ENCODE measurements at regions not wholly inside any gene's neighbourhood (a gene's known extent, or its start where the extent isn't known, plus 50 kb on each side); places are given as distances from the start of the nearest gene placed in this dataset.
A peak's percentile ranks its signal among the peaks of the same experiment; 100 is the strongest.

GRCh38 chr9:117992006-117992405, 287.8 kb downstream of the TLR4 start:
- in situ Hi-C loops (cut with HindIII; ENCODE audit: low pct_unique_long_range_greater_than_20kb, low sequenced_read_pairs), result no loop called here
- DNase-seq (ENCODE audit: low read depth), result no peak

GRCh38 chr9:118000581-118000980, 296.4 kb downstream of the TLR4 start:
- DNase-seq (ENCODE audit: low read depth), result no peak
- in situ Hi-C loops (cut with HindIII; ENCODE audit: low pct_unique_long_range_greater_than_20kb, low sequenced_read_pairs), result no loop called here

GRCh38 chr9:118003240-118003639, 299.0 kb downstream of the TLR4 start:
- in situ Hi-C loops (cut with HindIII; ENCODE audit: low pct_unique_long_range_greater_than_20kb, low sequenced_read_pairs), result no loop called here
- no peak for DNase-seq (ENCODE audit: low read depth)

GRCh38 chr9:118008246-118008645, 304.0 kb downstream of the TLR4 start:
- in situ Hi-C loops (cut with HindIII; ENCODE audit: low pct_unique_long_range_greater_than_20kb, low sequenced_read_pairs), result no loop called here

GRCh38 chr9:118009614-118010013, 305.4 kb downstream of the TLR4 start:
- no peak for DNase-seq (ENCODE audit: low read depth)
- in situ Hi-C loops (cut with HindIII; ENCODE audit: low pct_unique_long_range_greater_than_20kb, low sequenced_read_pairs), result no loop called here

More at GRCh38 chr9:118008246-118008645, 304.0 kb downstream of the TLR4 start:
- DNase-seq (ENCODE audit: low read depth), result no peak

GRCh38 chr9:118017607-118018122, 313.5 kb downstream of the TLR4 start:
- in situ Hi-C loops (cut with HindIII; ENCODE audit: low pct_unique_long_range_greater_than_20kb, low sequenced_read_pairs), result no loop called here

GRCh38 chr9:118023644-118024043, 319.4 kb downstream of the TLR4 start:
- in situ Hi-C loops (cut with HindIII; ENCODE audit: low pct_unique_long_range_greater_than_20kb, low sequenced_read_pairs), result no loop called here
- DNase-seq (ENCODE audit: low read depth), result no peak

More at GRCh38 chr9:118017607-118018122, 313.5 kb downstream of the TLR4 start:
- DNase-seq (ENCODE audit: low read depth), result no peak

- DNase-seq (ENCODE audit: low read depth), result no peak
- in situ Hi-C loops (cut with HindIII; ENCODE audit: low pct_unique_long_range_greater_than_20kb, low sequenced_read_pairs), result no loop called here
These were observed 324.0 kb downstream of the TLR4 start for GRCh38 chr9:118028225-118028624.

GRCh38 chr9:118029425-118029824, 325.2 kb downstream of the TLR4 start:
- DNase-seq (ENCODE audit: low read depth), result no peak
- in situ Hi-C loops (cut with HindIII; ENCODE audit: low pct_unique_long_range_greater_than_20kb, low sequenced_read_pairs), result no loop called here

GRCh38 chr9:118034701-118035100, 330.5 kb downstream of the TLR4 start:
- in situ Hi-C loops (cut with HindIII; ENCODE audit: low pct_unique_long_range_greater_than_20kb, low sequenced_read_pairs), result no loop called here
- DNase-seq (ENCODE audit: low read depth), result no peak

GRCh38 chr9:118038713-118039112, 334.5 kb downstream of the TLR4 start:
- no peak for DNase-seq (ENCODE audit: low read depth)
- in situ Hi-C loops (cut with HindIII; ENCODE audit: low pct_unique_long_range_greater_than_20kb, low sequenced_read_pairs), result no loop called here

GRCh38 chr9:118058227-118058626, 354.0 kb downstream of the TLR4 start:
- in situ Hi-C loops (cut with HindIII; ENCODE audit: low pct_unique_long_range_greater_than_20kb, low sequenced_read_pairs), result no loop called here
- DNase-seq (ENCODE audit: low read depth), result no peak

GRCh38 chr9:118059484-118060278, 355.5 kb downstream of the TLR4 start:
- DNase-seq (ENCODE audit: low read depth), result peak; percentile 16
- in situ Hi-C loops (cut with HindIII; ENCODE audit: low pct_unique_long_range_greater_than_20kb, low sequenced_read_pairs), result no loop called here

GRCh38 chr9:118083161-118083560, 379.0 kb downstream of the TLR4 start:
- in situ Hi-C loops (cut with HindIII; ENCODE audit: low pct_unique_long_range_greater_than_20kb, low sequenced_read_pairs), result no loop called here
- DNase-seq (ENCODE audit: low read depth), result no peak

- DNase-seq (ENCODE audit: low read depth), result no peak
- in situ Hi-C loops (cut with HindIII; ENCODE audit: low pct_unique_long_range_greater_than_20kb, low sequenced_read_pairs), result no loop called here
These were observed 383.9 kb downstream of the TLR4 start for GRCh38 chr9:118088090-118088489.

- no peak for DNase-seq (ENCODE audit: low read depth)
- in situ Hi-C loops (cut with HindIII; ENCODE audit: low pct_unique_long_range_greater_than_20kb, low sequenced_read_pairs), result no loop called here
These were observed 387.0 kb downstream of the TLR4 start for GRCh38 chr9:118091226-118091625.

GRCh38 chr9:118091711-118092500, 387.7 kb downstream of the TLR4 start:
- no peak for DNase-seq (ENCODE audit: low read depth)

GRCh38 chr9:118094387-118094786, 390.2 kb downstream of the TLR4 start:
- no peak for DNase-seq (ENCODE audit: low read depth)
- in situ Hi-C loops (cut with HindIII; ENCODE audit: low pct_unique_long_range_greater_than_20kb, low sequenced_read_pairs), result no loop called here

More at GRCh38 chr9:118091711-118092500, 387.7 kb downstream of the TLR4 start:
- in situ Hi-C loops (cut with HindIII; ENCODE audit: low pct_unique_long_range_greater_than_20kb, low sequenced_read_pairs), result no loop called here
